ENCODE measurements at regions not wholly inside any gene's neighbourhood (a gene's known extent, or its start where the extent isn't known, plus 50 kb on each side); places are given as distances from the start of the nearest gene placed in this dataset.

- WGBS (ENCODE audit: extremely low coverage, insufficient read length, low lambda C conversion rate), result no CpG with 5 or more reads among the region's 2 CpGs
- H4K20me1 ChIP-seq (ENCODE audit: control insufficient read depth, insufficient read depth, insufficient read length), result no peaks in the 10 kb centered on the region
- no peak overlapping the region for H3K14ac ChIP-seq (ENCODE audit: insufficient read depth, low read length)
- H3K9me3 ChIP-seq (ENCODE audit: control insufficient read depth, low read depth, low read length), result peaks cover 5% of the 10 kb centered on the region
- no peak overlapping the region for H2BK120ac ChIP-seq (ENCODE audit: low read depth, low read length, poor library complexity, severe bottlenecking)
- no peaks in the 10 kb centered on the region for H3K4me1 ChIP-seq (ENCODE audit: insufficient read depth, low read length)
- H2BK12ac ChIP-seq (ENCODE audit: insufficient read length, low read depth, low read length), result no peak overlapping the region
- H2AFZ ChIP-seq (ENCODE audit: low read length), result no peak overlapping the region
- H3K4ac ChIP-seq (ENCODE audit: low read depth, low read length), result no peak overlapping the region
- Mint-ChIP-seq H3K27ac (no peak overlapping the region), H3K4me3 (no peak overlapping the region), H3K4me1 (no peaks in the 10 kb centered on the region), H3K9me3 (peaks cover 24 to 34% of the 10 kb centered on the region in 2 experiments), H3K27me3 (ENCODE audit: low read depth) (no peaks in the 10 kb centered on the region), H3K36me3 (ENCODE audit: insufficient read depth in 1 of 3, low read depth in 3 of 3) (peaks cover 17 to 30% (median 21%) of the 10 kb centered on the region in 3 experiments)
- TF ChIP-seq CTCF (conservative IDR thresholded peaks at IDR 0.05), result no peak
- no peak overlapping the region for H3K18ac ChIP-seq (ENCODE audit: insufficient read length, low read depth, low read length)
- H2BK15ac ChIP-seq (ENCODE audit: low read depth, low read length), result no peak overlapping the region
- H3K79me2 ChIP-seq (ENCODE audit: insufficient read depth, low read length), result no peaks in the 10 kb centered on the region
- H2AK5ac ChIP-seq (ENCODE audit: insufficient read length, low read length), result no peak overlapping the region
- H3K9ac ChIP-seq (ENCODE audit: extremely low read depth, insufficient read length, low read length), result no peak overlapping the region
- H3K56ac ChIP-seq (ENCODE audit: insufficient read length, low read depth, low read length), result no peak overlapping the region
- no peak overlapping the region for H4K91ac ChIP-seq (ENCODE audit: insufficient read length, low read depth, low read length)
- H3K27ac ChIP-seq (ENCODE audit: insufficient read length, low read depth, low read length), result no peak overlapping the region
- H4K5ac ChIP-seq (ENCODE audit: insufficient read length, low read depth, low read length), result no peak overlapping the region
- H3K23ac ChIP-seq (ENCODE audit: insufficient read length, low read depth, low read length), result no peak overlapping the region
- H3K79me1 ChIP-seq (ENCODE audit: insufficient read depth, low read depth, low read length, poor library complexity, severe bottlenecking), result no peaks in the 10 kb centered on the region
- no peak overlapping the region for H3K4me2 ChIP-seq (ENCODE audit: insufficient read depth, insufficient read length, low read length)
- DNase-seq, result no peak
- no peak overlapping the region for H3T11ph ChIP-seq (ENCODE audit: low read length)
- no peak overlapping the region for H2BK5ac ChIP-seq (ENCODE audit: insufficient read length, low read length)
- no peaks in the 10 kb centered on the region for H3K23me2 ChIP-seq (ENCODE audit: insufficient read length, low read depth, low read length, poor library complexity, severe bottlenecking)
- no peak overlapping the region for H4K8ac ChIP-seq (replicated peaks; ENCODE audit: insufficient read length, low read depth, low read length)
- no peak overlapping the region for H2BK20ac ChIP-seq (ENCODE audit: low read depth, low read length, poor library complexity, severe bottlenecking)
- no peaks in the 10 kb centered on the region for H3K27me3 ChIP-seq (ENCODE audit: insufficient read depth, low read length)
Observed at GRCh38 chr5:130642461-130642860, 522.6 kb downstream of the HINT1 start.
